ENCODE measurements at regions not wholly inside any gene's neighbourhood (a gene's known extent, or its start where the extent isn't known, plus 50 kb on each side); places are given as distances from the start of the nearest gene placed in this dataset.
"Not testable (repeated sequence)": the region's sequence is repeated elsewhere in the genome, so short reads cannot be mapped to it uniquely, and the experiment has no call there.

GRCh38 chr1:238701024-238701423 lies 685.3 kb upstream of the CHRM3 start:
- in situ Hi-C loops (cut with MboI; ENCODE audit: low sequenced_read_pairs, unreplicated experiment): no loop called here
- DNase-seq (ENCODE audit: low spot score): no peak
- no peak for TF ChIP-seq CTCF (IDR thresholded peaks at IDR 0.05; ENCODE audit: borderline replicate concordance, control extremely low read depth, extremely low read depth, insufficient read depth, missing control alignments)

- TF ChIP-seq CTCF (IDR thresholded peaks at IDR 0.05; ENCODE audit: borderline replicate concordance, control extremely low read depth, extremely low read depth, insufficient read depth, missing control alignments): no peak
- in situ Hi-C loops (cut with MboI; ENCODE audit: low sequenced_read_pairs, unreplicated experiment): no loop called here
- DNase-seq (ENCODE audit: low spot score): no peak
Measured at GRCh38 chr1:238690415-238690814, 696.0 kb upstream of the CHRM3 start.

GRCh38 chr1:238684576-238684975 lies 701.8 kb upstream of the CHRM3 start:
- DNase-seq (ENCODE audit: low spot score); in situ Hi-C loops (cut with MboI; ENCODE audit: low sequenced_read_pairs, unreplicated experiment): not testable (repeated sequence)

- TF ChIP-seq CTCF (IDR thresholded peaks at IDR 0.05; ENCODE audit: borderline replicate concordance, control extremely low read depth, extremely low read depth, insufficient read depth, missing control alignments): no peak
- no peak for DNase-seq (ENCODE audit: low spot score)
- in situ Hi-C loops (cut with MboI; ENCODE audit: low sequenced_read_pairs, unreplicated experiment): no loop called here
Measured at GRCh38 chr1:238681451-238681850, 704.9 kb upstream of the CHRM3 start.

- in situ Hi-C loops (cut with MboI; ENCODE audit: low sequenced_read_pairs, unreplicated experiment): no loop called here
- TF ChIP-seq CTCF (IDR thresholded peaks at IDR 0.05; ENCODE audit: borderline replicate concordance, control extremely low read depth, extremely low read depth, insufficient read depth, missing control alignments): no peak
- no peak for DNase-seq (ENCODE audit: low spot score)
Measured at GRCh38 chr1:238681021-238681420, 705.3 kb upstream of the CHRM3 start.

- TF ChIP-seq CTCF (IDR thresholded peaks at IDR 0.05; ENCODE audit: borderline replicate concordance, control extremely low read depth, extremely low read depth, insufficient read depth, missing control alignments): no peak
- in situ Hi-C loops (cut with MboI; ENCODE audit: low sequenced_read_pairs, unreplicated experiment): no loop called here
Measured at GRCh38 chr1:238677567-238677966, 708.8 kb upstream of the CHRM3 start.

GRCh38 chr1:238675221-238675620 lies 711.1 kb upstream of the CHRM3 start:
- no peak for DNase-seq (ENCODE audit: low spot score)
- no peak for TF ChIP-seq CTCF (IDR thresholded peaks at IDR 0.05; ENCODE audit: borderline replicate concordance, control extremely low read depth, extremely low read depth, insufficient read depth, missing control alignments)
- in situ Hi-C loops (cut with MboI; ENCODE audit: low sequenced_read_pairs, unreplicated experiment): no loop called here

More at GRCh38 chr1:238677567-238677966, 708.8 kb upstream of the CHRM3 start:
- no peak for DNase-seq (ENCODE audit: low spot score)

Measured in GM13976 (cell line).